NCI-H2107 treated with DMSO at 0.1 percent for 48 hours (cell line): ENCODE measurements at regions not wholly inside any gene's neighbourhood (a gene's known extent, or its start where the extent isn't known, plus 50 kb on each side); places are given as distances from the start of the nearest gene placed in this dataset.
"Not testable (repeated sequence)": the region's sequence is repeated elsewhere in the genome, so short reads cannot be mapped to it uniquely, and the experiment has no call there.

Experiments
- DNase-seq: peaks from one replicate; lab custom pipeline; 2025; ENCODE audit not compliant: unreplicated experiment; lab: John Stamatoyannopoulos, UW

DNA sequence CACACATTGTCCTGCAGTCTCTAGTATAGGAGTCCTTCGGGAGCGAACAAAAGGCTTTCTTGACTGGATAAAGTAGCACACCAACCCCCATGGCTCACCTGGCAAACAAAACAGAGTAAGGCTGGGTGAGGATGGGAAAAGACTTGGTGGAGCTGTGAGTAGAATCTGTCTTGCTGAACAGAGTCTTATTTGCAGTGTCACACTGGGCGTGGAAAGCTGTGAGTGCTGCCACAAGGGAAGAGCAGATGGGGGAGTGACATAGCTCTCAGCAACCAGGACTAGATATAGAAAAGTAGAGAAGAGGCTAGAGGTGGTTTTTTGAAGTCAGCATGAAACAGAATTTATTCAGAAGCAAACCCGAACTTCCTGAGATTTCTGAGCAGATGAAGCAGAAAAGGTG lies 137.2 kb upstream of the ESX1 start:
- no peak for DNase-seq

DNA sequence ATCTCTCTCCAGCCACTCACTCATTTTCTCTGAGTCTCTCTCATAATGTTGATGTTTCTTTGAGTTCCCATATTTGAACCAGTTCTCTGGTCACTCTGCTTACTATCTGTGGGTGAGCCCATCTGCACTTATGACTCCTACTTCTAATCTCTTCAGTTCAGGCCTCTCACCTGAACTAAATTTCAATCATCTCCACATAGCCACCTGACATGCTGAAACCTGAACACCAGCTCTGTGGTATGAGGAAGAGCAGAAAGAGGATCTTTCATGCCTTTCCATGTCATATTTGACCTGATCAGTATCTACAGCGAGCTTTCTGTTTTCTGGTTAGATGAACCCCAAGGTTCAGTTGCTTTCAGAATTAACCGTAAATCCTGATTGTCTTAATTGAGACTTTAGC lies 122.2 kb upstream of the ESX1 start:
- DNase-seq: no peak

DNA sequence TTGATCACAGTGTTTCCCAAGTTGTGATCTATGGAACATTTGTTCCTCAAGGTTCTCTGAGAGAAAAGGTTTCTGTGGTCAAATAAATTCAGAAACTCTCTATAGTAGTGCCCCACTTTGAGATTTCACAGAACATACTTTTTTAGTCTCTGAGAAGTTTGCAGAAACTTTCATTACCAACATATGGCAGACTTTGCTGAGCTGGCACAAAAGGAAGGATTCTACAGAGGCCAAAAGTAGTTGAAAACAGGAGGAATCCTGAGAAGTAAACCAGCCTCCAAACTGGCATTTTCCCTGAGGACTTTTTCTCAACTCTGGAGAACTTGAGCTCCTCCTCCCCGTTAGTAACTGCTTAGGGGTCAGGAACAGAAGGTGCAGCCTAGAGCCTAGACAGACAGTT lies 117.8 kb upstream of the ESX1 start:
- DNase-seq: no peak

DNA sequence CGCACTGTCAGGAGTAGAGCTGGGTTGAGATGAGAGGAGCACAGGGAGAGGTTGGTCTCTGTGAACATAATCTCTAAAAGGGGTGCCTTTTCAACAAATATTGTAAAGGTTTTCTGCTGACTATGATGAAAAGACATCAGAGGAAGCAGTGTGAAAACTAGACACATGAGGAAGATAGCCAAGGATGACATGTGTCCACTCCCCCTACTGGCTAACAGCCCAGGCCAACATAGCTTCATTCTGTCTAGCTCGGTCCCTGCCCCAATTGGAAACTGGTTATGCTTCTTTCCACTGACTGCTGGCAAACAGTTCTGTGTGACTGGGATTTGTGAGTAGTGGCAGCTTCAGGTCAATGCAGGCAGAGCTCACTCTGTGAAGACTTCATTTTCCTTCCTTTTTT lies 115.4 kb upstream of the ESX1 start:
- no peak for DNase-seq

DNA sequence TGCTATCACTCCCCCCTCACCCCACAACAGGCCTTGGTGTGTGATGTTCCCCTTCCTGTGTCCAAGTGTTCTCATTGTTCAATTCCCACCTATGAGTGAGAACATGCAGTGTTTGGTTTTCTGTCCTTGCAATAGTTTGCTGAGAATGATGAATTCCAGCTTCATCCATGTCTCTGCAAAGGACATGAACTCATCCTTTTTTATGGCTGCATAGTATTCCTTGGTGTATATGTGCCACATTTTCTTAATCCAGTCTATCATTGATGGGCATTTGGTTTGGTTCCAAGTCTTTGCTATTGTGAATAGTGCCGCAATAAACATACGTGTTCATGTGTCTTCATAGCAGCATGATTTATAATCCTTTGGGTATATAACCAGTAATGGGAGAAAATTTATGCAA lies 106.0 kb upstream of the ESX1 start:
- DNase-seq: not testable (repeated sequence)

DNA sequence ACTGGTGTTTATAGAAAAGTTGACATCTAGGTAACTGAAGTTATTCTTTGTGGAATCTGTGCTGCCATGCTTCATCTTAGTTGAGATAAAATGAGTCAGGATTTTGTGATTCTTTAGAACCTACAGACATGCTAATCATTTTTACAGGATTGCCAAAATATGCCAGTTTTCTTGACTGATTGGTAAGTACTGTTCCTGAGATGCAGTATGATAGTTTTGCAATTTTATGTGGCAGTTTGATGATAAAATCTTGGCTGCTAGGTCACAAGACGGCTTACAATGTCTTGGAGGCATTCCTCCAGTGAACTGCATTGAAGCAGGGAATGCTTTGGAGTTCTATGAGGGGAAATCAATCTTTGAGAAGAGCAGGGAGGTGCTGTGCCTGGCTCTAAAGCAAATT lies 104.4 kb upstream of the ESX1 start:
- DNase-seq: no peak

DNA sequence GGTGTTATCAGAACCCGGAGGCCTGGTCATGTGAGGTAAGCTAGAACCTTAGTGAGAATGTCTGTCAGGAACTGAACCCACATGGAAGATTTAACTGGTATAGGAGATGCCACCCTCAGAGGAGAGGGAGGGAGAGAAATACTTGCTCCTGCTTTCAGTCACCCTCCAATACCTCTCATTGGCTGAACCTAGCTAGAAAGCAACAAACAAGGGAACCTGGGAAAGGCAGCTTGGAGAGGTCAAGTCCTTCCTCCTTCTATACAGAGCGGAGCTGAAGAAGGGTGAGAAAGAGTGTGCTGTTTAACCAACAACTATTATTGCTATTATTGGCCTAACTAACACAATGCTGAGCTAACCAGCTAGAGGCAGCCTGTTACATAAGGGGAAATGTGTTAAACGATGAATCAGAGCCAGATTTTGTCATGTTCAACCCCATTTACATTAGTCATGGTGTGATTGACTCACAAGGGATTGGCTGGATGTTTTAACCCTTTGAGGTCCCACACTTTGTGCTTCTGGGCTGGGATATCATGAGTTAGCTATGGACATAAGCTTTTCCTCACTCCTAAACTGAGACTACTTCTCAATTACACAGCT lies 96.5 kb upstream of the ESX1 start:
- no peak for DNase-seq

DNA sequence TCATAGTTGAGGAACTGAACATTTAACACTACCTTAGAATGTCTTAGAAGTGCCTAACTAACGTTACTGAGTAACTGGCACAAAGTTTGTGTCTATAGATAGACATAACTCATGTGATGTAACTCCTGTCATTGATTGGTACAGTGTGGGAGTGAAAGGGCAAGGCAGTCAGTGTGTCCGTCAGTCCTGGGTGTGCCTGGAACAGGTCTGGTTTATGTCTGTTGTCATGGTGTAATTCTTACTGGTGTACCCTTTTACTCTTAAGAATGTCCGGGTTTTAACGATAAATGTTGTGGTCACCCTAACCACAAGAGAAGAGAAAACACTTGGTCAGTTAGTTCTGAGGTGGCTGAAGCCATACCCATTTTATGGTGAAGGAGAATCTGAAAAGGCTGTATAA lies 93.1 kb upstream of the ESX1 start:
- no peak for DNase-seq

DNA sequence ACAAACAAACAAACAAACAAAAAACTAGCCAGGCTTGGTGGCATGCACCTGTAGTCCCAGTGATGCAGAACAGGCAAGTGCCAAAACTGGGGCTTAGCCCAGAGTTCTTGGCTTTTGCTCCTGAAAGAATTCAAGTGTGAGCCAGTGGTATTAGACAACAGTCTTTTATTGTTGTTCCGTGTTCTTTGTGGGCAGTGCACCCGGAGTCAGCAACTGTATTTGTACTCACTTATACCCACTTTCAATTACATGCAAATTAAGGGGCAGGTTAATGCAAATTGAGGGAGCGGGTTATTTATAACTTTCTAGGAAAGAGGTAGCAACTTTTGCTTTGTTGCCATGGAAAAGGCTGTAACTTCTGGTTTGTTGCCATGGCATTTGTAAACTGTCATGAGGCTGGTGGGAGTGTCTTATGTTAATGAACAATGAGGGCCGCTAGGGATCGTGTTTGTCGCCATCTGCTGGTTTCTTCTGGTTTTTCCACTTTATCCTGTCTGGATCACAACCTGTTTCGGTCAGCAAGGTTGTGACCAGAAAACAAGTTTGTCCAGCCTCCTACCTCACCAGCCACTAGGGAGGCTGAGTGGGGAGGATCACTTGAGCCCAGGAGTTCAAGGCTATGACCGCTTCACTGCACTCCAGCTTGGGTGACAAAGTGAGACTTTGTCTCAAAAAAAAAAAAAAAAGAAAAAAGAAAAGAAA lies 88.8 kb upstream of the ESX1 start:
- peak; percentile 13 for DNase-seq

DNA sequence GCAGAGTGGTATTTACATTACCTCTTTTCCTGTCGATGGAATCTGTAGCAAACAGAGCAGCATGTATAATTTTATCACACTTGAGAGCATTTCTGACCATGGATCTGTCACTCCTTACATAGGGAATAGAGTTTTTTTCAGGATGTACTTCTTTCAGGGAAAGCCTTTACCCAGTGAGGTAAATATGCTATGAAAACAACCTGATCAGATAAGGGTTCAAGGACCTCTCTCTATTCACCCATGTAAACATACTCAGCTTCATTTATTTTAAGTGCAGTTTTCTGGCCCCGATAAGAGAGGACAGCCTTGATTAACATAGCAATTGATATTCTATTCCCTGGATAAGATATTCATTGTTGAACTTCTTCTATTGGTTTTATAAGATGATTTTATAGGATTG lies 87.3 kb upstream of the ESX1 start:
- no peak for DNase-seq

DNA sequence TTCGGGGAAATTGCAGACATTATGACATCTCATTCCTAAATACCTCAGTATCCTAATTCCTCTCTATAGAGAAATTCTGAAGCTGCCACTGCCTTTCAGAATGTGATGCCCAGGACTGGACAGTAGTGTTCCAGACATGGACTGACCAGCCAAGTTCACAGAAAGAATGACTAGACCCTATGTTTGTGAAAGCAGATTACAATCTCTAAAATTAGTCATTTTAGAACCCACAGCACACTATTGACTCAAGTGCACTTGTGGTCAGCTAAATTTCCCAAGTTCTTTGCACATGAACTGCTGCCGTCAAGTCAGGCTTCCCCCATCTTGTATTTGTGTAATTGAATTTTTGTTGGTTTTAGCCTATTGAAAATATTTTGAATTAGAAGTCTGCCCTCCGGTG lies 81.0 kb upstream of the ESX1 start:
- DNase-seq: no peak

DNA sequence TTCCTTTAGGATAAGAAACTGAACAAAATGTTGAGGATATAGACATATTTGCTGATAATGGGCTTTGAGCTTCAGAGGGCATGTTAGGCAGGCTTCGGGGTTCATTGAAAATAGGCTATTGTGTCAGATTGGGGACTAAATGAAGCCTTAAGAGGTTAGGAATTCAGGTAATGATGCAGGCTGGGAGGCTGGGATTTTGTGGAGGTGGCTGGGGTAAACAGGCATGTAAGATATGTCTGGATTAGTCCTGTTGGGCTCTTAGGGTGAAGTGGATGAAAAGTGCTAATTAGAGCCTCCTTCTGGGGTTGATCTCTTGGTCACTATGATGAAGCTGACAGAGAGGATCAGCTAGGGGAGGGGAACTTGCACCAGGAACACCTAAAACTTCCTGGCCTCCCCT lies 80.2 kb upstream of the ESX1 start:
- DNase-seq: no peak

DNA sequence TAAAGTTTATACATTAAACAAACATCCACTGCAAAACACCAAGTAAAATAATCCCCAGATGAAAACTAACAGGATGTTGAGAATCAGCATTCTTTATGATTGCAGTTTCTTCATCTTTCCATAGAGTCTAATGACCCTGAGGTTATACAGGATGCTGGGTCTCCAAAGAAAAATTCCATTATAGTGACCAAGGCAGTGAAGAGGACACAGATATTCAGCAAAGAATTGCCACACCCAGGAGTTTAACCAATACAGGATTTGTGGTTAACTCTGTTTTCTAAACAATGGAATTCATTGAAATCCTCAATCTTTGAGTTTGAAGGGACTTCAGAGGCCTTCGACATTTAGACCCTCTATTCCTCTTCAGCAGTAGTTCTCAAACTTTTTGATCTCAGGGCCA lies 76.2 kb upstream of the ESX1 start:
- DNase-seq: no peak

DNA sequence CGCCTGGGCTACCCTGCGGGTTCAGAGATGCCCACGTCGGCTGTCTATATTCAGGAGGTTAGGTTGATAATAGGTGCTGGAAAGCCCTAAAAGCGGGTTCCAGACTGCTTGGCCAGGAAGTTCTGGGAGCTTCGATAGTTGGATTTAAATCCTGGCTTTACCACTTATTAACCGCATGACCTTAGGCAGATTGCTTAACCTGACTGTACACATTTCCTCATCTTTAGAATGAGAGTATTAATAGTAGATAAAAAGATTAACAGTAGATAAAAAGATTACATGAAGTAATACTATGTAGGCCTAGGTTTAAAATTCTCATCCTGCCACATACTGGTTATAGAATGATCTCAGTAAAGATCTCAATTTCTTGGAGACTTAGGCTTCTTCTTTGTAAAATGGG lies 75.0 kb upstream of the ESX1 start:
- DNase-seq: no peak

DNA sequence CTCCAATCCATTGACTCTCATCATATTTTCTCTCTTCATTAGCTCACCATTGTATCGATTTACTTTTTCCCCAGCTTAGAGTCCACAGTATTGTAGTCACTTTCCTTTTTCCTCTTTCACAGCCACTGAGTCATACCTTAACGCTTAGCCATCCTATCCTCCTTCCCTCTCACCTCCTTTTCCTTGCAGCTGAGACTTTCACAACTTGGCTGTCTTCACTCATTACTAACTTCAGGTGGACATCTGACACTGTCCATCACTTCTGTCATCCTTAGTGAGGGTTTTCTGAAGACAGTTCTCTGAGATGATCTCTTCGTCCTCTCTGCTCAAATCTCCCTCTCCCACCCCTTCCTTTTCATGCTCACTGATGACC lies 70.5 kb upstream of the ESX1 start:
- no peak for DNase-seq

DNA sequence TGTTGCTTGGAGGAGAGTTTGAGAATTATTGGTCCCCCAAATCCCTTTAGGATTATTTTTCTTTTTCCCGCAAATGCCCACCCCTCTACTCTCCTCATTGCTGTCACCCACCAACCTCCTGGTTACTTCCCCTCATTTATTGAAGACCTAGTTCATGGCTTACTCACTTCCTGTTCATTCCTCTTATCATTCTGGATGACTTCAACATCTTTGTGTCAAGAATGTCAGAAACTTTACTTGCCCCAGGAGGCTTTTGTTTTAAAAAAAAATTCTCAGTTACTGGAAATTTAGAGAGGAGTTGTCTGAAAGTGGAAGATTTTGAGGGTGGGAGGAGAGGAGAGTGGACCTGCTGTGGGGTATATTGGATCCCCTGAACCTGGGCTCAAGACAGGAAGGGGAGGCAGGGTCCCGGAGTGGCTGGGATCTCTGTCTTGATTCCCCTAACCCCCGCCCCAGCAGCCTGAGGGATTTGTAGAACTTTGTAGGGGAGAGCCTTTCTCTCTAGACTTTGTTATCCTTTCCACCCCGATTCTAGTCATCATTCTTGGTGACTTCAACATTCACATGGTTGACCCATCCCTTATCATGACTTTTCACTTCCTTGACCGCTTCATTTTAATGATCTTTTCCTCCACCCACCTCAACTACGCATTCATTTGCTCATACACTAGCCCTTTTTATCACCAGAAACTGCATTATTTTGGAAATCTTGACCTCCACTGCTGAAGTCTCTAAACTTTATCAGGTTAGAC lies 69.9 kb upstream of the ESX1 start:
- no peak for DNase-seq

DNA sequence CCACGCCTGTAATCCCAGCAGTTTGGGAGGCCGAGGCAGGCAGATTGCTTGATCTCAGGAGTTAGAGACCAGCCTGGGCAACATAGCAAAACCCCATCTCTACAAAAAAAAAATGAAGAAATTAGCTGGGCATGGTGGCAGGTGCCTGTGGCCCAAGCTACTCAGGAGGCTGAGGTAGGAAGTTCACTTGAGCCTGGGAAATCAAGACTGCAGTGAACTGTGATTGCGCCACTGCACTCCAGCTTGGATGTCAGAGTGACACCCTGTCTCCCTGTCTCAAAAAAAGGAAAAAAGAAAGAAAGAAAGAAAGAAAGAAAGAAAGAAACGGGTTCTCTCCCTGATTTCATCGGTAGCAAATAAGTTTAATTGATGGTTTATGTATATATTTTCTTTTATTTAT lies 64.6 kb upstream of the ESX1 start:
- DNase-seq: no peak

DNA sequence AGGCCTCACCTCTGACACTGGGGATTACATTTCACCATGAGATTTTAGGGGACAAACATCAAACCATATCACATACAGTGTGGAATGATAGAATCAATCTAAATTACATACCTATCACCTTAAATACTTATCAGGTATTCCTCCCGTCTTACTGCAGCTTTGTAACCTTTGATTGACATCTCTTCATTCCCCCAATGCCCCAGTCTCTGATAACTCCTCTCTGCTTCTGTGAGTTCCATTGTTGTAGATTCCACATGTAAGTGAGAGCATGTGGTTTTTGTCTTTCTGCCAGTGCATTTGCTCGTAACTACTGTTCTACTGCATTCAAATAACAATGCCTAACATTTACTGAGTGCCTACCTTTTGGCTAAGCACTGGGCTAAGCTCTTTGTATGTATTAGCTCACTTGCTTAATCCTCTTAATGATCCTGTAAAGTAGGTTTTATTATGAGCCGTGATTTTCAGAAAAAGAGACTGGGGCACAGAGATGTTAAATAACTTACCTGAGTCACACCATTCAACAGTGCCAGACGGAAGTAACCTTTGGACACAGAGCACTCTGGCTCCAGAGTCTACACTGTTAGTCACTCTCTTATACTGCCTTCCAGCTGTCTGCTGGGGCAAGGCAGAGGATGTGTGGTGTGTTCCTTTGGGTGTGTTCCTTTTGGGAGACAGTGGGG lies 63.7 kb upstream of the ESX1 start:
- no peak for DNase-seq

DNA sequence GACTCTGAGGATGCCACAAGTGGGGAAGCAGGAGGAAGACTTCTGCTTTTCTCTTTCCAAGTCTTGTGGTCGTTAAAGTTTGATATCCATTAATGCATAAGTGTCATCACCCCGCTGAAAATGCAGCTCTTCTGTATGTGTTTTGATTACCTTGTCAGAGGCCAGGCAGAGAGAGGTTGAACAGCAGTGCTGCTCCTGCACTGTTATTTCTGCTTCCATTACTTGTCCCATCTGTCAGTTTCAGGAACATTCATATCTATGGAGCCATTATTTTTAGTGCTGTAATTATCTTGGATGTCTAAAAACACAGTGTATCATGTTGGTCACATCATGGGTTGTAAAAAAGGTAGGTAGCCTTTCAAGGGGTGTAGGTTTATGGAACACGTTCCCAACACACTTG lies 62.0 kb upstream of the ESX1 start:
- no peak for DNase-seq

DNA sequence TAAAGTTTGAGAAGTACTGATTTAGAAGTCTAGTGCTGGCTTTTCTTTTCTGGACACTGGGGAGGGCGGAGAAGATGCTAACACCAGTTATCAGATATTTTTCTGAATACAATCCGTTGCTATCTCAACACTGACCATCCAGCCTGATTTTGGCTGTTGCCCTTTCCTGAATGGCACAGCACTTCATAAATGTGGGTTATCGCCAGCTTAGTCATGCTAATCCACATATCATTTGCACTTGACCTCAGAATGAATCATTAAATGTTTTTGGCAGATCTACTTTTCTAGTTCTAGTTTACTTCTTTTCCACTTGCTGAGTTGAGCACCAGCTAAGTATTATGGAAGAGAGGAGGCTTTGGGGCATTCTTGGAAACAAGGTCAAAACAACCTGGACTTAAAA lies 60.8 kb upstream of the ESX1 start:
- no peak for DNase-seq

DNA sequence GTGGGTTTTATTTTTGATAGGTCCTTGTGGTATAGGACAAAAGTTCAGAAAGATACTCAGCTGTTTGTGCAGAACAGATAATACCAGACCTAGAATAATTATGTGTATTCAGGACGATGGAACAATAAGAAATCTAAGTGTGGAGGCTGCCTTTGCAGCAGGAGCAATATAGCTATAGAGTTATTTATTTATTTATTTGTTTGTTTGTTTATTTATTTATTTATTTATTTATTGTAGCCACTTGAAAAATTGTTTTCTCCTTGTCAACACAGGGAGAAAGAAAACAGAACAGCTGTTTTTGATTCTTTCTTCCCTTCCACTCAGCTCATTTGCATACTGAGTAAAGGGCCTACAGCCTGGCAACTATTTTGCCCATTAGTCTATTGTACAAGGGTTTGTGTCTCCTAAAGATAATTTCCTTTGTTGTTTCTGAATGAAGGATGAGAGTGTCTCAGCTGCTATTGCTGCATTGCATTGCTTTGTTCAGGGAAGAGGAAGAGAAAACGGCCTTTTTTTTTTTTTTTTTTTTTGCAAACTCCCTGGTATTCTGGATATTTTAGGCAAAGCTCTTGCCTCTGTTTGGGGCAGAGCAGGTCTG lies 56.0 kb upstream of the ESX1 start:
- DNase-seq: no peak

DNA sequence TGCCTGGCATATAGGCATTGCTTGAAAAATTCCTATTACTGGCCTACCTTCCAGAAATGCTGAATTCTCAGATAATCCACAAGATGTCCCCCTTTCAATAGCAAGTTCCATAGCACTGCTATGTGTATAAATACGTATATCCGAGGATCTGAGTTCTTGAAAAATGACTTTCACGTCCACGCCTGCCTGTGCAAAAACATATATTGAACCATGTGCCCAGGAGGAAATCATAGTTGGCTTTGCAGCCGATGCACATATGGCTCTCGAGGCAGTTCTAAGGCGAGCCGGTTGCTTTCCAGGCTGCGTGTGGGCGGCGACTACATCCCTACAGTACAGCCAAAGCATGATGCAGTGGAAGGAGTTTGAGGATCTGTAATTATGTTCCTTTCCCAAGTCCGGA lies 55.4 kb upstream of the ESX1 start:
- DNase-seq: no peak
